SW480 (cell line): ENCODE measurements at regions not wholly inside any gene's neighbourhood (a gene's known extent, or its start where the extent isn't known, plus 50 kb on each side); places are given as distances from the start of the nearest gene placed in this dataset.
"Not testable (repeated sequence)": the region's sequence is repeated elsewhere in the genome, so short reads cannot be mapped to it uniquely, and the experiment has no call there.

Source experiments
- DNase-seq: peaks from one replicate; pipeline ENCODE4 v3.0.0-alpha.2; 2016; ENCODE audit warnings: low spot score

- no peak for DNase-seq
Observed at GRCh38 chr5:23977997-23978396, 470.6 kb downstream of the PRDM9 start.

GRCh38 chr5:23991406-23991805, 484.0 kb downstream of the PRDM9 start:
- DNase-seq, result no peak

DNA sequence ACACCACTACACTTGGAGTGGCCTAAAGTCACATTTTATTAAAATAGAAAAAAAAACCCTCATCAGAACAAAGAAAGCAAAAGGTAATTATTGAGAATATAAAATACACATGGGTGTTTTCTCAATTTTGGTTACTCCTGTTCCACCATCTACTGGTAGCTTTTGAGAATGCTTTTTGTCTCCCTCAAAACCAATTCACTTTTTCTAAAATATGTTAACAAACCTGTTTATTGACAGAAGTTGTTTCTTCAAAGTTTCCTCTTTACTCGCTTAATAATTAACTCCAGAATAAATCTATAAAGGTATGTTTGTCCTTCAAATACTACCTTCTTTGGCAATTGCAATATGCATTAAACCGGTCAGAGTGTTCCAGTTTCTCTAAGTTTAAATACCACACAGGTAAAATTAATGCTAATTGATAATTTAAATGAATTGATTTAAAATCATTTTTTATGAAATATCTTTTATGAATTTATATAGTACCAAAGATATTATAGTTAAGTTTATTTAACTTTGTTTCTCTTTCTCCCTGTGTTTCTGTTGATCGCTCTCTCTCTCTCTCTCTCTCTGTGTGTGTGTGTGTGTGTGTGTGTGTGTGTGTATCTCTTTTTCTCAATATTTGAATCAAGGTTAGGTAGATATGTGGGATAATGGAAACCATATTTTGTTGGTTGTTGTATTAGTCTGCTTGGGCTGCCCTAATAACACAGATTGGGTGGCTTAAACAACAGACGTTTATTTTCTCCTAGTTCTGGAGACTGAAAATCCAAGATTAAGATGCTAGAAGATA, 487.4 kb downstream of the PRDM9 start:
- peak; percentile 7 for DNase-seq

DNA sequence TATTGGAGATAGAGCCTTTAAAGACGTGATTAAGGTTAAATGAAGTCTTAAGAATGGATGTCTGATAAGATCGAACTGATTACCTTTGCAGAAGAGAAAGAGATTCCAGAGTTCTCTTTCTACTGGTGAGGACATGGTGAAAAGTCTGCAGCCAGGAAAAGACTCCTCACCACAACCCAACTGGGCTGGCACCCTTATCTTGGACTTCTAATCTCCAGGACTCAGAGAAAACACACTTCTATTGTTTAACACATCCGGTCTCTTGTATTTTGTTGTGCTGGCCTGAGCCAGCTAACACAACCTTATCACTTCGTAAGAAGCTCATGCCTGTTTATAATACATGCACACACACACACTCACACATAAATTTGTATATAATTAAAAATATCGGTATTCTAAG, 489.1 kb downstream of the PRDM9 start:
- no peak for DNase-seq

DNA sequence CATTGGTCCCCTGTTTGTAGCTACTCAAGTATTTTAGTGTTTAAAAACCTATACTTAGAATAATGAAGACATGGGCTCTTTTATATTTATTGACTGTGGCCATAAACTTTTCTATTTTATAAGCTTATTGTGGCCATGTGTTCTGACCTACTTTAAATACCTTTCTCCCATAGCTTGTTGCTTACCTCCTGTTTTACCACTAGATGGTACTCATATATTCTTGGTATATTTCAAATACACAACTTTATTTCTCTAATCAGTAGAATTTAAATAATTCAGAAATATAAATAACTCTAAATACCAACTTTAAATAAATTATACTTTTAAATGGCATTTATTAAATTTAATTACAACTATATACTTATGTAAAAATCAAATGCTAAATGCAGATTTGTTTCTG, 498.0 kb downstream of the PRDM9 start:
- DNase-seq, result peak; percentile 13

DNA sequence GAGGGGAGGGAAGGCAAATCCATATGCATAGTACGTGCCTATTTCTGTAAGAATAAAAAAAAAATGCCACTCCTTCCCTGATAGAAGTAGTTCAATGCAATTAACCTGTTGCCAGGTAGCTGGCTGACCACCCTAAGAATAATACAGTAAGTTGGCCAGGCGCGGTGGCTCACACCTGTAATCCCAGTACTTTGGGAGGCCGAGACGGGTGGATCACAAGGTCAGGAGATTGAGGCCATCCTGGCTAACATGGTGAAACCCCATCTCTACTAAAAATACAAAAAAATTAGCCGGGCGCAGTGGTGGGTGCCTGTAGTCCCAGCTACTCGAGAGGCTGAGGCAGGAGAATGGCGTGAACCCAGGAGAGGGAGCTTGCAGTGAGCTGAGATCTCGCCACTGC, 510.3 kb downstream of the PRDM9 start:
- not testable (repeated sequence) for DNase-seq

DNA sequence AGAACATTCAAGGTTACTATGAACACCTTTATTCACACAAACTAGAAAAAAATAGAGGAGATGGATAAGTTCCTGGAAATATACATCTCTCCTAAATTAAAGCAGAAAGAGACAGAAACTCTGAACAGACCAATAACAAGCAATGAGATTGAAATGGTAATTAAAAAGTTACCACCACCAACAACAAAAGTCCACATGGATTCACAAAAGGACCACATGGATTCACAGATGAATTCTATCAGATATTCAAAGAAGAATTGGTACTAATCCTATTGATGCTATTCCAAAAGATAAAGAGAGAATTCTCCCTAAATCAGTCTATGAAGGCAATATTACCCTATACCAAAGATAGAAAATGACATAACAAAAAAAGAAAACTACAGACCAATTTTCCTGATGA, 518.9 kb downstream of the PRDM9 start:
- no peak for DNase-seq

DNA sequence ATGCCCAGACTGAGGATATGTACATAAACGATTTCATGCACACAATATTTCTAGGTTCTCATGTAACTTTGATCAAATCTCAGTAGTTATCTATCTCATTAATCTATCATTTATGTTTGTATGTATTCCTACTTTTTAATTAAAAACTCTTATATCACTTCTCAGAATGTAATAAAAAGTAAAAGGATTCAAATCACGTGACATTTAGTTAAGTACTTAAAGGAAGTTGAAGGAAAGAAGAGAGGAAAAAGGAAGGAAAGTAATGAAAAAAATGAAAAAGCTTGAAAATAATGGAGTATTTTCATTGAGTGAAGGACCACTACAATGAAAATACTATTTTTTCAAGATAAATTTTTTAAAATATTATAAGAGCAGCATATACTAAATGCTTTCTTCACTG, 535.3 kb downstream of the PRDM9 start:
- DNase-seq, result no peak

DNA sequence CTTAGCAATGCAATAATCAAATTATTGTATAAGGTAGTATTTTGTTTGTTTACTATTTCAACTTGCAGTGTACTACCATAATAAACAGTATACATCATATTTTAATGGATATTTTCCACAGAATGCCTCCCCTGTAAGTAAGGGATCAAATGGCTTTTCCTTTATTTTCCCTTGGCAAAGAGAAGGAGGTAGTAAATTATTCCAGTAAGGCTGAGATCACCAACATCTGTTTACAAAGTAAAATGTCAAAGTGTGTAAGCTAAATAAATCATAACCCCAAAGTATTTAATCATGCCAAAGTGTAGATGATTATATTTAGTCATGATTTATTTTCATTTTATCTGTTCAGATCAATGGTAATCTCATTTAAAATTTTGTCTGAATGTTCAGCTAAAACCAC, 537.6 kb downstream of the PRDM9 start:
- DNase-seq, result no peak

DNA sequence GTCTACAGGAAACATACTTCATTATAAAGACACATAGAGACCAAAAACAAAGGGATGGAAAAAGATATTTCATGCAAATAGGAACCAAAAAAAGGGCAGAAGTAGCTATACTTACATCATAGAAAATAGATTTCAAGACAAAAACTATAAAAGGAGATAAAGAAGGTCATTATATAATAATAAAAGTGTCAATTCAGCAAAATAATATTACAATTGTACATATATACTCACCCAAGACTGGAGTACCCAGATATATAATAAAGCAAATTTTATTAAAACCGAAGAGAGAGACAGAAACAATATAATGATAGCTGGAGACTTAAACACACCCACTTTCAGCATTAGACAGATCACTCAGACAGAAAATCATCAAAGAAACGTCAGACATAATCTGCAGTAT, 546.3 kb downstream of the PRDM9 start:
- DNase-seq, result no peak

DNA sequence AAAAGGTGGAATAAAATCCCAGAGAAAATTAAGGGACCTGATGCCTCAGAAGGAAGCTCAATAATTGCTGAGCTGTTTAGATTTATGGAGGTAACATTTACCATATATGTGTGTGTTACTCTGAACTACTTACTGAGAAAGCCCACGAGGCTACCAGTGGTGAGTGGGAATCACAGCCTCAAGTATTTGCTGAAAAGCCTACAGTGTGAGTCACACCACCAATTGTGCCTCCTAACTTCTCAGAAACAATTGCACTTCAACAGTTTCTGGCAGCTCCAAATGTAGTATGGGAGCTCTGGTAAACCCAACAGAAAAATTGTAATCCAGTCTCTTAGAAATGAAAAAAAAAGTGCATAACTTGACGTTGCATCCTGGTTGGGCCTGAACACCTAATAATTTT, 551.6 kb downstream of the PRDM9 start:
- no peak for DNase-seq

DNA sequence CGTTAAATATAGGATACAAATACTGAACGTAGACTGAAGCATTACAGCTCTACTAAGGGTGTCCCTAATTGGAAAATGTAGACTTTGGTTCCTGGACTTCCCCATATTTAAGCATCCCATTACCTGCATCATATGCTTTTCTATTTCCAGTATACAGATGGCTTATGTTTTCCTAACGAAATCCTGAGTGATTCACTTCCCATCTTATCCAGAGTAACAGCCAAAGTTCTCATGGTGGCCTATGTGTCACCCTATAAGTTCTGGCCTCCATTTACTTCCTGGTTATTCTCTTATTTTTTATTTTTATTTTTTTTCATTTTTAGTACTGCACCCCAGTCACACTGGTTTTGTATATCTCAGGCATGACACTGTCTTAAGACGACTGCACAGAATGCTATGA, 552.3 kb downstream of the PRDM9 start:
- DNase-seq, result no peak

- no peak for DNase-seq
Observed at GRCh38 chr5:24065779-24066178, 558.4 kb downstream of the PRDM9 start.

GRCh38 chr5:24067208-24067607, 559.8 kb downstream of the PRDM9 start:
- DNase-seq, result no peak

- DNase-seq, result no peak
Observed at GRCh38 chr5:24068524-24068923, 561.1 kb downstream of the PRDM9 start.

DNA sequence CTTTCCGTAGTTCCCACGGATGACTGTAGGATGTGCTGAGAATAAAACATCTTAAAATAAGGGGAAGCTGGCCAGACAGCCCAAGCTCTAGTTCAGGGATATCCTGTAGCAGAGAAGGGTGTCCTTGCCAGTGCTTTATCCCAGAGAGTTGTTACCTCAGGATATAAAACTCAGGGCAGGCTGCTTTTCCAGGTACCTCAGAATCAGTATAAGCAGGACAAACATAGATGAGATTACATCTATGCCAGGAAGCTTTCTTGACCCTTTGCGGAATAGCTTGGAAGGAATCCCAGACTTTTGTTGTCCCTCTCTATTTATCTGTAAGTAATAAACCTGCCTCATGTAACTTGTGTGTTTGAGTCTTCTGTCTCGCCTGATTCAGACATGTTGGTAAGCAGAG, 565.7 kb downstream of the PRDM9 start:
- DNase-seq, result no peak

DNA sequence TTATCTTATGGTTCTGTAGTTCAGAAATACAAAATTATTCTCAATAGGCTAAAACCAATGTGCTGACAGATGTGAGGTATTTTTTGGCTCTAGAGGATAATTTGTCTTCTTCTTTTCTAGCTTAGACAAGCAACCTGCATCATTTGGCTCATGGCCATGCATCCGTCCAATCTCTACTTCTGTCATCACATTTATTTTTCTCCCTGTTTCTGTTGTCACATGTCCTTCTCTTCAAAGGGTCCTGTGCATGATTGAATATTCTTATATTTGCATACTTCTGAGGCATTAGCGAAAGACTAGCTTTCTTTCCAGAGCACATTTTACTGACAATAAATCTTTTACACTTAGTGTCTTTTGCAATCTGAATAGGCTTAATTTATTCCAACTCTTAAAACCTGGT, 564.7 kb downstream of the CDH10 start:
- DNase-seq, result no peak

DNA sequence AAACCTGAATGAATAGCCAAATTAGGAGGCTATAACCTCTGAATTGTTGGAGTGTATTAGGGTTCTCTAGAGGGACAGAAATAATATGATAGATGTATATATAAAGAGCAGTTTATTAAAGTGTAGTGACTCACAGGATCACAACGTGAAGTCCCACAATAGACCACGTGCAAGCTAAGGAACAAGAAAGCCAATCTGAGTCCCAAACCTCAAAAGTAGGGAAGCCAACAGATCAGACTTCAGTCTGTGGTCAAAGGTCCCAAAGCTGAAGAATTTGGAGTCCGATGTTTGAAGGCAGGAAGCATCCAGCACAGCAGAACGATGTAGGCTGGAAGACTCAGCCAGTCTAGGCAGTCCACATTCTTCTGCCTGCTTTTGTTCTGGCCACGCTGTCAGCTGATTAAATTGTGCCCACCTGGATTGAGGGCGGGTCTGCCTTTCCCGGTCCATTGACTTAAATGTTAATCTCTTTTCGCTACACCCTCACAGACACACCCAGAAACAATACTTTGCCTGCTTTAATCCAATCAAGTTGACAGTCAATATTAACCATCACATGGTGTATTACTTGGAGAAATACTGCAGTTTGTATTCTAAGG, 550.6 kb downstream of the CDH10 start:
- DNase-seq, result peak; percentile 39

DNA sequence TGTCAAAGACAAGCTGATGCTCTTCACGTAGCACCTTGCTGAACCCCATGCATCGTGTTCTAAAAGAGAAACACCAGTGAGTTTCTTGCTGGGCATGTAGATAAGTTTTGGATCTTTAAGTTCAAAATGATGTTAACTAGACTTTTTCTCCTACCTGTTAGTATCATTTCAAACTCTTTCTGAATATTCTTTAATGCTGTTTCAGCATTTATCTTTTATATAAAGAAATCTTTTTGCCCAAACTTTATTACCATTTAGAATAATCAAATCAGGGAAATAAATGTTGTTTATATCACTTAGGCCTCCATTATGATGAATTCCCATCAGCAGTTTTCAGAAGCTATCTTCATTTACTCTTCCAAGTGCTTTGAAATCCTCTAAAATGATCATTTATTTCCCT, 542.8 kb downstream of the CDH10 start:
- no peak for DNase-seq

- no peak for DNase-seq
Observed at GRCh38 chr5:24103451-24104023, 541.2 kb downstream of the CDH10 start.

DNA sequence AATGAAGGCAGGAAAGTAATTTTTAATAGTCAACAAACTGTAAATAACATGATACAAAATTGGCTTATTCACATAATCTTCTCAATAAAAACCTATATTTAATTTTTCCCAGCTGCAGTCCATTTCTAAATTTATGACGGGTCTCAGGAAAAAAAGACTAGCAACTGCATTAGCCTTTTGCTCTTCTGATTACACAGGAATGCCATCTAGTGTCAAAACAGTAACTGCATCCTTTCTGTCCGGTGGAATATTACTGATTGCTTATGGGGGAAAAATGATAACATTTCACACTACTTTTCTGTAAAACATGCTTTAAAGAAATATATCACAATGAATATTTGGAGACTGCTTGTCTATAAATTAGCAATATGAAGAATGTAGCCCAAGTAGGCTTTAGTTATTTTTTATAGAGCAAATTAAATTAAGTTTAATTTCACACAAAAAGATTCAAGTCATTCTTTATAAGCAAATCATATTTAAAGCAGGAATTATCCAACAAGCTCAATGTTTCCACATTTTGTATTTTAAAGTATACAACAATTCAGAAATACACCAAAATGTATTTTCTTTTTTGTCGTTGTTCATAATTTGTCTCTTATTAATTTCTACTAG, 534.7 kb downstream of the CDH10 start:
- peak; percentile 55 for DNase-seq

DNA sequence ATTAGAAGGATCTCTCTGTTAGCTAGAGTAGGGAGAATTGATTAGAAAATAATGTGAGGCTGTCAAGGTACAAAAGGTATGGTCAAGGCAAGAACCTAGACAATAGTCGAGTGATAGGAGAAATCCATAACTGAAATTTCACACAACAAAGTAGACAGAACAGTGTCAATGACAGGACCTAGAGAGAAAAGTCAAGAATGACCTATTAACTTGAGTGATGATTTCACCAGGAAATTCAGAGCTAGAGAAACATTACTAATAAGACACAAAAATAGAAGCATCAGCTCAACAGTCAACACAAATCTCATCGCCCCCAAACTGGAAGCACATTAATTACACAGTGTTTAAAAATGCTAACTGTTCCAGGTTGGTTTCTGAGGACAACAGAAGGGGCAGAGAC, 532.4 kb downstream of the CDH10 start:
- DNase-seq, result no peak

DNA sequence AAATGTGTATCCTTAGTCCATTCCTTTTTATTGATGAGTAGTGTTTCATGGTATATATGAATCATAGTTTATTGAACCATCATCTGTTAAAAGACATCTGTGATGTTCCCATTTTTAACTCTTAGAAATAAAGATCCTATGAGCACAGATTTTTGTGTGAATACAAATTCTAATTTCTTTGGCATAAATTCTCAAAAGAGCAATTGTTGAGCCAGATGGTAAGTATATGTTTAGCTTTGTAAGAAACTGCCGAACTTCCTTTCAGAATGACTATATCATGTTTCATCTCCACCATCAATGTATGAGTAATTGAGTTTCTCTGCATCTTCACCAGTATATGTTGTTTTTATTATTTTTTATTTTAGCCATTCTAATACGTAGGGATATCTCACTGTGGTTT, 526.4 kb downstream of the CDH10 start:
- no peak for DNase-seq
